ENCODE measurements at regions not wholly inside any gene's neighbourhood (a gene's known extent, or its start where the extent isn't known, plus 50 kb on each side); places are given as distances from the start of the nearest gene placed in this dataset.

DNA sequence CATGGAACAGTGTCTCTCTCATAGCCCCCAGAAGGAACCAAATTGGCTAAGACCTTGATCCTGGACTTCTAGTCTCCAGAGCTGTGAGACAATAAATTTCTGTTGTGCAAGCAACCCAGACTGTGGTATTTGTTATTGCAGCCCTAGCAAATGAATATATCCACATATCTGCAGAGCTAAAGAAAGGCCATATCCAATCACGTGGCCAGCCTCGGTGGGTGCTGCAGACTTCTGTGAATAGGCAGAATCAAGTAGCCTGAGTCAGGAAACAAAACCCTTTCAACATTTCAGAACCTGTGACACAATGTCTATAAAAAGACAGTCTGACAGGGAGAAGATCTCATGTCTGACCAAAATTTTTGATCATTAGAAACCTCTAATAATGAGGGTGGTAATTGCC, 71.0 kb upstream of the CPM start:
- in situ Hi-C loops (cut with MboI; ENCODE audit: low sequenced_read_pairs, unreplicated experiment): no loop called here
- no peak for TF ChIP-seq CTCF (IDR thresholded peaks at IDR 0.05; ENCODE audit: borderline replicate concordance, control extremely low read depth, extremely low read depth, insufficient read depth, missing control alignments)
- no peak for DNase-seq (ENCODE audit: low spot score)

DNA sequence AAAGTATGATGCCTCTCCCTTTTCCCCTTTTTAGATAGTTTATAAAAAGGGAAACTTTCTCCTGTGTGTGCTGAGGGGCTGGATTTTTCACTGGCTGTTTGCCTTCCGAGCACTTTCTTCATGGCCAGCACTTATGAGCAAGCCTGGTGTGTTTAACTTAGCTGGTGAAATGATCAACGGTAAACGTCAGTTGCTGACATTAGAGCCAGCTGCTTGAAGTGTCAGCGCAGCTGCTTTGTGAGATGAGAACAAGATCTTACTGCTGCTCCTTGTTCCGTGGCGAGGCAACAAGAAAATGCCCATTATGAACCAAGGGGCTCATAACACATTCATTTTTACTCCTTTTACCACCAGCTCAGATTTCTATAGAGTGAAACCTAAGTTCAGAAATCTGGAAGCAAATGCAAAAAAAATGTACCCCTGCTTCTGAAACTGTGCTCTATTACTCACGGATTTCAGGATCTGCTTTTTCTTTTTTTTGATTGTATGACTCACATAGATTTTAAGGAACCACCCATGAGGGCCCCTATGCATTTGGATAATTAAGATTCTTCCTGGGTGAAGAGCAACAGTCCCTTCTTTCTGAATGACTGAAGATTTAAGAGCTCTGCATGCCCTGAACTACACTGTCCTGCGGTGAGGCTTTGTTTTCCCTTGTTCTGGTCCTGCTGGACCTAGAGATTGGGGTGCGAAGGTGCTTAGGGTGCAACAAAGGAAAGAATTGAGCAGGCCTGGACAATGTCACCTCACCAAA, 74.3 kb upstream of the CPM start:
- DNase-seq (ENCODE audit: low spot score): no peak
- in situ Hi-C loops (cut with MboI; ENCODE audit: low sequenced_read_pairs, unreplicated experiment): no loop called here
- no peak for TF ChIP-seq CTCF (IDR thresholded peaks at IDR 0.05; ENCODE audit: borderline replicate concordance, control extremely low read depth, extremely low read depth, insufficient read depth, missing control alignments)

DNA sequence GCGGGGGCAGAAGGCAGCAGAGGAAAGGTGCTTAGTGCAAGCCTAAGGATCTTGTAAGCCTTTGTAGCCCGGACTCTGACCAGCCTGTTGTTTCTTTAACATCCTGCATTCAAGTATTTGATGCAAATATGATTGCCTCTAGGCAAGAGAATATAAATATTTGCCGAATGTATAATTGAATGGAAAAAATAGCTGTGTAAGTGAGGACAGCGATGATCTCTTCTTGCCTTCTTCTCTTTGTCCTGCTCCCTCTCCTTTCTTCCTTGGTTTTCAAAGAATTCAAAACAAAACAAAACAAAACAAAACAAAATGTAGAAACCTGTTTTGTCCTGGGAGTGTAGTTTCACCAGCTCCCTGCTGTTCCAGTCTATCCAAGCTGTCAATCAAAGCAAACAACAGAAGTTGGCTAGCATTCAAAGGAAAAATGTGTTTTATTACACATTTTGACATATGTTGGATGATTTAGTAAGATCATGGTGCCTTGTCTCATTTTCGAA, 74.9 kb upstream of the CPM start:
- in situ Hi-C loops (cut with MboI; ENCODE audit: low sequenced_read_pairs, unreplicated experiment): no loop called here
- TF ChIP-seq CTCF (IDR thresholded peaks at IDR 0.05; ENCODE audit: borderline replicate concordance, control extremely low read depth, extremely low read depth, insufficient read depth, missing control alignments): no peak
- no peak for DNase-seq (ENCODE audit: low spot score)

GRCh38 chr12:69008520-69008919, 75.5 kb upstream of the CPM start:
- no peak for DNase-seq (ENCODE audit: low spot score)
- TF ChIP-seq CTCF (IDR thresholded peaks at IDR 0.05; ENCODE audit: borderline replicate concordance, control extremely low read depth, extremely low read depth, insufficient read depth, missing control alignments): no peak
- in situ Hi-C loops (cut with MboI; ENCODE audit: low sequenced_read_pairs, unreplicated experiment): no loop called here

GRCh38 chr12:69014047-69014446, 81.1 kb upstream of the CPM start:
- no peak for DNase-seq (ENCODE audit: low spot score)
- no peak for TF ChIP-seq CTCF (IDR thresholded peaks at IDR 0.05; ENCODE audit: borderline replicate concordance, control extremely low read depth, extremely low read depth, insufficient read depth, missing control alignments)
- in situ Hi-C loops (cut with MboI; ENCODE audit: low sequenced_read_pairs, unreplicated experiment): no loop called here

- in situ Hi-C loops (cut with MboI; ENCODE audit: low sequenced_read_pairs, unreplicated experiment): no loop called here
- TF ChIP-seq CTCF (IDR thresholded peaks at IDR 0.05; ENCODE audit: borderline replicate concordance, control extremely low read depth, extremely low read depth, insufficient read depth, missing control alignments): no peak
Measured at GRCh38 chr12:69015017-69015416, 82.0 kb upstream of the CPM start.

More at GRCh38 chr12:69015017-69015416, 82.0 kb upstream of the CPM start:
- DNase-seq (ENCODE audit: low spot score): no peak

All from GM13976 (cell line).